ENCODE measurements at regions not wholly inside any gene's neighbourhood (a gene's known extent, or its start where the extent isn't known, plus 50 kb on each side); places are given as distances from the start of the nearest gene placed in this dataset.

DNA sequence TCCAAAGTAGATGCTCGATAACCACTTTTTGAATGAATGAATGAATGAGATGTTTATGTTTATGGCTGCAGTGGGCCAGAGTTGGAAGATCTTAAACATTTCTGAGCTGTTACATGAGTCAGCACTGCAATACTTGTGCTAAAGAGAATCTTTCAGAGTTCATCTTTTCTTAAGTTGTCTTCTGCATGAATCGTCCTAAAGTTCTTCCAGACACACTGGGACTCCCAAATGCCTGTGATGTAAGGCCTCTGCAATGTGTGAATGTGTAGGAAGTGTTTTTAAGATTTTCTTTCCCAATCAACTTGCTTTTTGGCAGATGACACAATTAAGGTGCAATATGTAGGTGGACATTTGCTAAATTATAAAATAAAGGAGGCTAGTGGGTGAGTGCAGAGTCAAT lies 50.3 kb upstream of the TRIM9 start:
- no peak for DNase-seq (ENCODE audit: low read depth)

DNA sequence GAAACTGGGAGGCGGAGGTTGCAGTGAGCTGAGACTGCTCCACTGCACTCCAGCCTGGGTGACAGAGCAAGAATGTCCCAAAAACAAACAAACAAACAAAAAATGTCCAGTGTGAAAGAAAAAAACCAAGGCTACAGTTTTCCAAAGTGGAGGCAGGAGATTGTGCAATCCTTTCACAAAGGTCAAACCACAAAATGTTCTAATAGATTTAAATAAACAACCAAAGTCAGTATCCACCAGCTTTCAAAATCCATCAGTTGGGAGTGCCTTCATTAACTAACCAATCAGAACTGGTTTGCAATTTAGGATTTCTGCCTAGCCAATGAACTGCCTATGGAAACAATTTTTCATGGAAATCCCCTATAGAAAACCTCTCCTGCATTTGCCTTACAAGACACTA lies 52.3 kb upstream of the TRIM9 start:
- no peak for DNase-seq (ENCODE audit: low read depth)

DNA sequence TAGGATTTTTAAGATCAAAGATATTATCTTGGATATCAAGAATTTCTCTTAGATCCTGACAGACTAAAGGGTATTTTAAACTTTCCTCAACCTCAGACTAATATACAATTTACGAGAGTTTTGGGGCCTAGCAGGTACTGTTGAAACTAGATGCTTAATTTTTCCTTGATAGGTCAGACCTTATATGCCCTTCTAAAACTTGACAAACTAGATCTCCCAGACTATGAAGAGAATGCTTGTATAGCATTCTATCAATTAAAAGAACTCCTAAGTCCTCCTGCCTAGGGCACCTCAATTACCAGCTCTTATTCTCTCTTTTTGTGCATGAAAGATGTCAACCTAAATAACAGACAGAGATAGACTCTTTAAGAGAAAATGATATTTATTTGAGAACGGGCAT lies 60.4 kb upstream of the TRIM9 start:
- DNase-seq (ENCODE audit: low read depth), result no peak

DNA sequence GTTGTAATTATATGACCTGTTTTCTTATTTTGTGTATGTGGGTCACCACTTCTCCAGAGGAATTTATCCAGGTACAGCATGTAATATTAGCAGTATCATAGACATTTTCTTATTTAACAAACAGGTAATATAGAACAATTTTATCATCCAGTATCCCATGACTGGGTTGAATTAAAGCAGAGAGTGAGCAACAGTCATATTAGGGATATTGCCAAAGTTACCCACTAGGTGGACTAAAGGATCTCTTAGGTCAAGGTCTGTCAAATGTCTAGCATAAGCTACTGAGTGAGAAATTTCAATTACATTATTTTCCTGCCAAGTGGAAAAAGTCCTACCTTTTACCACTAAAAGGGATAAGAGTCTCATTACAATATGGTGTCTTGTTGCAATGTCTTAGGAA lies 62.1 kb upstream of the TRIM9 start:
- no peak for DNase-seq (ENCODE audit: low read depth)

DNA sequence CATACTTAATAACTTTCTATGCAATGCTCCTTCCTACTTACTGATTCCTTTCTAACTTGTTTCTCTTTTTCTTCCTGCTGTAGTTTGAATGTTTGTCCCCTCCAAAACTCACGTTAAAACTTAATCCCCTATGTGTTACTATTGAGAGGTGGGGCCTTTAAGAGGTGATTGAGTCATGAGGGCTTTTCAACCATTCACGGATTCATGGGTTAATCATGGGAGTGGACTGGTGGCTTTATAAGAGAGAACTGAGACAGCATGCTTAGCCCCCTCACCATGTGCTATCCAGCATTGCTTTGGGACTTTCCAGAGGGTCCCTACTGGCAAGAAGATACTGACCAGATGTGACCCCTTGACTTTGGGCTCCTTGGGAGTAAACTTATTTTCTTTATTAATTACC lies 66.0 kb upstream of the TRIM9 start:
- no peak for DNase-seq (ENCODE audit: low read depth)

DNA sequence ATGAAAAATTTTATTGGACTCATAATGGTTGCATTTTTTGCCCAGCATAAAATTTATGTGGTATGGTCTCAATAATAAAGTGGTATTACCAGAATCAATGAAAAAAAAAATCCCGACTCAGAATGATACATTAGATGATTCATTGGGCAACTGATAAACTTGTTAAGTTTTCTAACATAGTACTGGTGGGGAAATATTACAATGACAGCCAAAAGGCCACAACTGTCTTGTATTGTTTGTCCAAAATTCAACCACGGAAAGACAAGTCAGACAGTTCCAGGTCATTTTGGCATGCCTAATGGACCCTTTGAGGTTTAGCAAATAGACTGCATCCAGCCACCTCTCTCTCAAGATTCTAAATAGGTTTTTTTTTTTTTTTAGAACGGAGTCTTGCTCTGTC lies 70.5 kb upstream of the TRIM9 start:
- DNase-seq (ENCODE audit: low read depth), result no peak

DNA sequence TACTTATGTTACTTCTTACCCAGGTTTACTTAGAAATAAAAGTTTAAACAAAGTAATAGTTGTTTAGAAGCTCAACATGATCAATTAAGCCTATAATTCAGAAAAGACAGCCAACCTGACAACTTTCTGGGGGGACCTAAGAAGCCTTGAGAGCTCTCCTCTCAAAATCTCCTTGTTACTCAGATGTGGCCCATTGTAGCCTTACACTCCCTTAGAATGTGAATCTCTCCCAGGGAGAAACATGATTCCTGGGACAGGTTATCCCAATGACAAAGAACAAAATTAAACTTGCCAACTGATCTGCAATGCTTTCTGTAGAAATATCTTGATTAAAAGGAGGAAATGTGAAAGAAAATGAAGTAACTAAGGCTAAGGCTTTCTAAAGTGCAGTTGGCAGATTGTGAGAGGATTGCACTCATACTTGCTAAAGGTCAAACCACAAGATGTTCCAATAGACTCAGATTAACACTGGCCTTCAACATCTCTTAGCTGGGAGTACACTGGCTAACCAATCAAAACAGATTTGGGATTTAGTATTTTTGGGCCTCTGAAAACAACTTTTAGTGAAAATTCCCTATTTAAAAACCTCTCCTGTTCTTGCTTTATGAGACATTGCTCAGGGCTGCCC lies 72.3 kb upstream of the TMX1 start:
- DNase-seq (ENCODE audit: low read depth), result no peak

DNA sequence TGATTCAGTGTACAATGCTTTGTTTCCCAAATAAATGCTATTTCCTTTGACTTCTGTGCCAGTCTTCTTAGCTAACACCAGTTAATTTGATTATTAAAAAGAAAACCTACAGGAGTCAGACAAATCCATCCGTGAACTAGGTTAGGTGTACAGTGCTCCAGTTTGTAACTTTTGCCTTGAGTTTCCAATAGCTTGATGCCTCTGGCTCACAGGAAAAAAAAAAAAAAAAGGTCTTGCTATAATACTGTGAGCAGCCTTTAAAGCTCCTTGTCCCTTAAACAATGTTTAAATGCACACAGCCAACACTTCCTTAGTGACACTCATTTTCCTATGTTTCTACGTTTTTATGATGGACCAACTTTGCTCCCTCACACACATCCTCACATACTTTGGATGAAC lies 71.8 kb upstream of the TMX1 start:
- DNase-seq (ENCODE audit: low read depth), result no peak

DNA sequence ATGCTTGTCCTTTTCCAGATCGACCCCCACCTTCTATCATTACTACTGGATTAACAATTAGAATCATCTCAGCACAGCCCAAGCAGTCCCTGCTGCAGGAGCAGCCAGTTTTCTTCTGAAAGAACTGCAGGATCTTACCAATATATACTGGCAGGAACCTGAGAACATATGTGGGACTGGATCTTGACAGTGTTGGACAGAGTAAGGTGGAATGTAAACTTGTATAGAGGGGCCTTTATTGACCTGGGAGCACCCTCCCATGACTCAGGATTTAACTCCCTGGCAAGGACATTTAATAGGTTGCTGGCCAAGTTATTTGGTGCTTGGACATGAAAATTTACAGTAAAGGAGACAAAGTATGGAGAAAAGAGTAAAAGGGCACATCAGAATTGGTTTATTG lies 66.2 kb upstream of the TMX1 start:
- no peak for DNase-seq (ENCODE audit: low read depth)

DNA sequence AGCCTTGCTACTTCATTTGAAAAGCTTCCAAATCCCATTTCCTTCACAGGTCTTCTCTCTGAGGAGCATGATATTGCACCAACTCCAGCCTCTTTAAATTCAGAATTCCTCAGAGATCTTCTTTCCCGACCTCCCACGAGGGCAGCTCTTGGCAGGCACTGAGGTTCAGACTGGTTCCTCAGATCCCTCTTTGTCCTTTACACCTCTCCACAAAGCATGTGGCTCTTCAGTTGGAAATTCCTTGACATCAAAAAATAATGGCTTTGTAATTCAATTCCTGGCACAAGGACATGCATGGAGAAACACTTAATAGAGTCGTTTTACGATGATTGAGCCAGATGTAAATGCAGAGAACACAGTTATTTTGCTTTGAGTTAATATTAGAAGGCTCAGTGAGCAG lies 63.2 kb upstream of the TMX1 start:
- no peak for DNase-seq (ENCODE audit: low read depth)

DNA sequence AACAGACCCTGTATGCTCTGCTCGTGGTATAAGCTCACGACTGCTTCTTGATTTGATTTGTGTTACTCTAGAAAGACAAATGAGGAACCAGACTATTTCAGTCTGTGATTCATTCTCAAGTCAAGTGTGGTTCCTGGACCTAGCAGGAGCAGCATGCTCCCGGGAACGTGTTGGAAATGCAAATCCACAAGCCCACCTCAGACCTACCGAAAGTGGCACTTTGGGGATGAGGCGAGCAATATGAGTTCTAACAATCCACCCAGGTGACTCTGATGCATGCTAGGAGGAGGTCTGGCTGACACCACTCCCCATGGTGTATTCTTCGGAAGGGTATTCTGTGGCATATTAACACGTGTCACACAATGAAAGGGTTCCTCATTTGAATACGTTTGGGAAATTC lies 59.5 kb upstream of the TMX1 start:
- DNase-seq (ENCODE audit: low read depth), result no peak

DNA sequence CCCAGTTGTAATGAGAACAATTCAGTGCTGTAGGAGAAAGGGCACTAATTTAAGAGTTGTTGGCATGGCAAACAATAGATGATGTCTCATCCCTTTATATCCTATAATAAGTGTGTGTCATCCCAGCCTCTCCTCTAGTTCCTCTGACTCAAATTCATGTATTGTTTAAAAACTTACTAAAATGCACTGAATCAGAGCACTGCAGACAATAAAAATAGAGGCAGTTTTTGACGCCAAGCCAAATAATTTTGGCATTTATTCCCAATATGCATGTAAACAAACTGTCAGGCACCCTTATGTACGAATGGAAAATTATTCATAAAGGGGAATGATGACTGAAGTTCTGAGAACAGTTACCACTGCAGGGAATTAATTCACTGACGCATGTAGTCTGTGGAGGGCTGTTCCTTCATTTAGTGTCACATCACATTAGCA lies 57.9 kb upstream of the TMX1 start:
- DNase-seq (ENCODE audit: low read depth), result no peak

DNA sequence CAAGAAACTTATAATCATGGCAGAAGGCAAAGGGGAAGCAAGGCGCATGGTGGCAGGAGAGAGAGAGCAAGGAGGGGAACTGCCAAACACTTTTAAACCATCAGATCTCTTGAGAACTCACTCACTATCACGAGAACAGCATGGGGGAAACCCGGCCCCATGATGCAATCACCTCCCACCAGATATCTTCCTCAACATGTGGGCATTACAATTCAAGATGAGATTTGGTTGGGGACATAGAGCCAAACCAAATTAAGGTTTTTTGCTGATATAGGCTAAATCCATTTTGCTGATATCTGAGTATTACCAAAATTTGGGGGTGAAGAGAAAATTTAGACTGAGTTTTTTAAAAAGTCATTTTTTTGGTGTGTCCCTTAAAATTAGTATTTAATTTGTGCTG lies 54.9 kb upstream of the TMX1 start:
- DNase-seq (ENCODE audit: low read depth), result no peak

DNA sequence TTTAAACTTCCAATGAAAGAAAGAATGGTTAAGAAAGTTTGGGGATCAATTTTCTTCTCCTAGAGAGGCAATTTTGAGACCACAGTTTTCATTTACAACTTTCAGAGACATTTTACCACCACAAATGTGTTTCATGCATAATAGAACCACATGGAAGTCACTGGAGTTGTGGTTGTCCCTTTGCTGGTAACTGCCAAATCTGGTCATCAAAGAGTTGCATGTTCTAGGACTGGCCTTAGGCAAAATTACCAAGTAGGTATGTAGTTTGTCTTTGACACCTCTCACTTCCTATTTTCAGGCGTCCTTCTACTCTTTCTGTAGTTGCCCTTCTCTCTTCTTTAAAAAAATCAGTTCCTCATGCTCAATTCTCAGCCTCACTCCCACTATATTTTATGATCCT lies 54.3 kb upstream of the TMX1 start:
- no peak for DNase-seq (ENCODE audit: low read depth)

DNA sequence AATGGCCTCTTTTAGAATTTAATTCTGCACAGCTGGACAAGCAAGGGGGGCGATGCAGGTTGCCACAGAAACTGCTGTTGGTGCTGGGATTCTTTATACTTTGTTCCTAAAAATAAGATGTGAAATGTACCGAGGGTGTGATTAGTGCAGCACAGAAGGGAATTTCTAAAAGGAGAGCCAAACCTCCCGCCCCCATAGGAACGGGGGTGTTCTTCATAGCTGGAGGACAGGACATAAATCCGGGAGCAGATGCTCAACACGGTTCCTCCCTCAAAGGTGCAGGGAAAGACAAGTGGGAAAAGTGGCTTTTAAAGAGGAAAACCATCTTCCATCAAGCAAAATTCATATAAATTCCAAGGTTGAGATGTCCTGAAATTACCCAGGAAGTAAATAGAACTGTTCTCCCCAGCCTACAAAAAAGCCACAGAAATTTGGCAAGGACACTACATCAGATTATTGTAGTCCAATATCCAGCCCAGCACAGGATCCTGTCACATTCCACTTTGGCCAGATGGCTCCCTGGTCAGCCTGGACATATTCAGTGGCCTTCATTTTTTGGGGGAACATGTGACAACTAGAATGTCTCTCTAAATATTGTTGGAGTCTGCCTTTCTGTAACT lies 51.4 kb upstream of the TMX1 start:
- DNase-seq (ENCODE audit: low read depth), result peak; percentile 13

DNA sequence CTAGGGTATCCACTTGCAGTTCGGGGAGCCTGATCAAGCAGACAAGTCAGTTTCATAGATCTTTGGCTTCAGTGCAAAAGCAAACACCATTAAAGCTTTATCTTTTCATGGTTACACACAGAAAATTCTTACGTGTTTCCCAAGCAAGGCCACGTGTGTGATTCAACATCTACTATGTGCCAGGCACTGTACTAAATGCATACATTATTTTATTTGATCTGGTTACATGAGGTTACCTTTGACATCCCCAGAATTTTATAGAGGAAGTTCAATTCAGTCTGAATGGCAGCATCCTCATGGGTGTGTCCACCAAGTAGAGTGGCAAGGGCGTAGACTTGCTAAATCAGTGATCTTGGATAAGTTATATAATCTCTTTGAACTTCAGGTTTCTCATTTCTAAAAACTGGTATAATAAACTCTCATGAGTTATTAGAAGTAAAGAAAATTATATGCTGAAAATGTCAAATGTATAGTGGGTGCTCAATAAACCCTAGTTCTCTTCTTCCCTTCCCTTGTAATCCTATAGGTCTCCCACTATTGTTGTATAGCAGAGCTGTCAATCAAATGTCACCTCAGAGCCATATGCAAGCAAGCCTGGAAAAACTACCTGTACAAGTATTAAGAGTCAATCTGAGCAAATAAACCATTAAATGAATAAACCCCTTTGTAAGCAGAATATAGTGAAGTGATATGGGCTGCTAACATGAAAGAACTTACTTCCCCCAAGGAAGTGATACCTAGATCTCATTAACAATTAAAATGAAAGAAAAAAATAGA lies 50.3 kb upstream of the TMX1 start:
- no peak for DNase-seq (ENCODE audit: low read depth)

Measured in GM04504 (cell line).